ENCODE measurements at regions not wholly inside any gene's neighbourhood (a gene's known extent, or its start where the extent isn't known, plus 50 kb on each side); places are given as distances from the start of the nearest gene placed in this dataset.
A peak's percentile ranks its signal among the peaks of the same experiment; 100 is the strongest.

DNA sequence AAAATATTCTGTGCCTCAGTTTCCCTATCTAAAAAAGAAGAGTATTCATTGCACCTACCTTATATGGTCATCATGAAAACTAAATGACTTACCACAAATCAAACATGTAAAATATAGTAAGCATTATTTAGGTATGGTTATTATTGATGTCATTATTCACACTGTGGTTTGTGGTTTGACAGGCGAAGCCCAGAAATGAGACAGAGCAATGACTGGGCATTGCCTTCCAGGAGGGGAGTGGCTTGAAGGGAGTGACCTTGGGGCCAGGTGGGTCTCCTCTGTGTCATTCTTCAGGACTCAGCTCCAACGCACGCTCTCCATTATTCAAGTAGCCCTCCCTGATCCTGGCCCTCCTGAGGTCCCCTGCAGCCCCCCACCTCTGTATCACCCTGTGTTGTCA is 133.7 kb downstream of the DMRTA2 start:
- no peak for DNase-seq

DNA sequence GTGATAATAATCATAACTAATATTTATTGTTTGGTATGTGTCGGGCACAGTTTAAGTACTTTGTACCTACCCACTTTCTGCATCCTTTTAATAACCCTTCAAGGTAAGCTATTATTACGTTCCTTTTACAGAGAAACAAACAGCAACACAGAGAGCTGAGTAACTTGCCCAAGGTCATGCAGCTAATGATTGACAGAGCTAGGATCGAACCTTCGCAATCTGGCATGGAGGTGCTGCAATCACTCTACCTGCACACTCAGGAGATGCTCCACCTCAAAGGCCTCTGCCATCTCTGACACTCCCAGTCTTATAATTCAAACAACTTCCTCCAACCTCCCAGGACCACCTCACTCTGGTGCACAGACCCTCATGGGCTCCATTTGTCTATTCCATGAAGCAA is 137.2 kb downstream of the DMRTA2 start:
- DNase-seq: no peak

DNA sequence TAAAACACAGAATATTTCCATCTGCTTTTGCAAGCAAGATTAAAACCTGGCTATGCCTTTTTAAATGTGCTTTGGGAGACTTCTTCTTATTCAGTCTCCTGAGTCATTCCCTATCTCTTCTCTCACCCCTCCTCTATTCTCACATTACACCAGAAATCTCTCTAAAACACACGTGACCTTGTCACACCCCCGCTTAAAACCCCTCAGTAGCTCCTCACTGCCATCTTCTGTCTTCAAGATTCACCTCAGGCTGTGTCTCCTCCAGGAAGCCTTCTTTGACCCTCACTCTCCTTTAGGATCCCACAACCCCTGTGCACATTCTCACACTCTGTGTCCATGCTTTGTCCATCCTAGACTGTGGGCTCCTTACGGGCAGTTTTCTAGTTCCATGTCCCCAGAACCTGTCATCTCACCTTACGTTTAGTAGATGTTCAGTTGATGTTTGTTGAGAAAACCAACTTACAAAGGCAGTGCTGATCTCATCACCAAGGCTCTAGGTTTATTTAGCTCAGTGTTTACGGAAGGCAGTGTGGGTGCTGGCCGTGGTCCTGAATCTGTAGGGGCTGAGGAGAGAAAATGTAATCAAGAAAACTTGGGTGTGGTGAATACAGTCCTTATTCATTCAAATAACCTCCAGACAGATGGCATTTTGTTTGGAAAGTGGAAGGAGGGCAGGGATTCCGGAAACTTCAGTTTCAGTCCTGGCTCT is 143.5 kb downstream of the DMRTA2 start:
- DNase-seq: no peak

DNA sequence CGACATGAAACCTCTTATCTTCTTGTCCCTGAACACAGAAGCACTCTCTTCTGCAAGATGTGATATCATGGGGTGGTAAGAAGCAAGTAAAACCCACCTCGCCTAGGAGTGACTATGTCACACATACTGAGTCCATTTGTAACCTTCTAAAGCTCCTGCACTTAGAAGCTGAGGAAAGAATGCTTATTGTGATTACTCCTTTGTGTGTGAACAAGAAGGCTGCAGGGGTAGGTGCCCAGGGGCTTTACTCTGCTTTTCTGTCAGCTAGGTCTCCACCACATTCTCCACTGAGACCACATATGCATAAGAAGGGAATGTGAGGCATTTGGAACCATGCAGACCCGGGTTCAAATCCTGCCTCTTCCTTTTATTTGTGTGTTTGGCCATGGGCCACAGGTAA is 144.3 kb downstream of the DMRTA2 start:
- no peak for DNase-seq

DNA sequence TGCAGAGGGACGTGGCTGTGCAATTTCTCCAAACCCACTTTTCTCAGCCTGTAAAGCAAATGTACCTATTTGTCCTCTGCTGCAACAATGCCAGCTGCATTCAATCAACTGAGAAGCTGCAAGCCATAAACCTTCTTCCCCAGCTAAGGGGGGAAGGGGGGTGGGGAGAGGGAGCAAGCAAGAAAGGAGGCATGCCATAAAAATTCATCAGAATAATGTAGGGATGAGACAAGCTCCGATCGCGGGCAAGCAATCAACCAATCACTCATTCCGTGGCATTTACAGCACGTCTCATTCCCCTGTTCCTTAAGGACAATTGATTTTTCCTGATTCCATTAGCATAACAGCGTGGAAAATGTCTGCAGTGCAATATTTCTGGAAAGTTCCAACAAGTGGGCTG is 144.8 kb downstream of the DMRTA2 start:
- DNase-seq: no peak

DNA sequence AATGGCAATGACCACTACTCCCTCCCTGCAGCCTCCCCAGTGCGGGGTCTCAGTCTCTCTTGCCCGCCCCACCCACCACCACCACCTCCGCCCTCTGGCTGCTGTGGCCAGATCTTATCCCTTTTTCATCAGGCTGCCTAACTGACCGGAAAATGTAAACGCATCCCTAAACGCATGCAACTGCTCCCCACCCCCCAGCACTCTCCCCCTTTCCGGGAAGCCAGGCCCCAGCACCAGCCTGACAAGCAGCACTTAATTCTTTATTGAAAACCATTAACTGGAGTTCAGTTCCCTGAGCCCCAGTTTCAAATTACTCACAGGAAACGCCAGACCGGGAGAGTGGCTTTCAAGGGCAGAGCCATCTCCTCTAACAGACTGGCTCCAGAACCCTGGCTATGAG is 147.7 kb downstream of the DMRTA2 start:
- DNase-seq: no peak

DNA sequence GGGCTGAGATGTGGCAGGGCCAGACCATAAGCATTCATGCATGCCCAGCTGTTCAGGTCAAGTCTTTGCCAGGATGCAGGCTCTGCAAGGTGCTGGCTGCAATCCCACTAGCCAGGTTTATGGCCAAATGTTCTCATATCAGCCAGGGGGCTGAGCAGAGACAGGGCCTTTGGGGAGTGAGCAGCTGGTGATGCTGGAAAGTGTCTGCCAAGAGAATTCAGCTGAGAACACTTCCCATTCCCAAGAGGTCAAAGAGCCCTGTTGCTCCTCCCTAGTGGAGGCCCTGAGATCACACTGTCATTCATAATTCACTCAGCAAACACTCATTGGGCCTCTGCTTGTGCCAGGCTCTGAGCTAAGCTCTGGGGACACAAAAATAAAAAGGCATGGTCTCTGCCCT is 150.3 kb downstream of the DMRTA2 start:
- DNase-seq: peak; percentile 96

DNA sequence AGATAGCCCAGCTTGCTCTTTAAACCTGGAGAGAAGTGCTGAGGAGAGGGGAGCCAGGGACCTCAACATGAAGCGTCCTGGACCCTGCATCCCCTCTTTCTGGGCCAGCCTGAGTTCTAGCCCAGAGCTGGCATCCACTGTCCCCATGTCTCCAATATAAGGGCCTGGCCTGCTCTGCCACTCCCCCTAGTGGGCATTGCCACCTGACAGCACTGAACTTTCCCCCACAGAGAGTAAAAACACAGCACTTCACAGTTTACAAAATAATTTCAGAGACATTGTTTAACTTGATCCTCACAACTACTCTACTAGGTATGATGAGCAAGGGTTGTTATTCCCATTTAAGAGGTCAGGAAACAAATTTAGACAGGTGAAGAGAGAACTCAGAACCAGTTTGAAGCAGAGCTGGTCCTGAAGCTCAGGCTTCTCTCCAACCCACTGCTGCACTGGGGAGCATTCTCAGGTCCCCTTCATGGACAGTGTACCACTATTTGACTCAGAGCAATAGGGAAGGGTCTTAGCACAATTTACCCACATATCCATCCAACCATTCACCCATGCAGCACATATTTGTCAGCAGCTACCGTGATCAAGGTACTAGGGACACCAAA is 151.2 kb downstream of the DMRTA2 start:
- DNase-seq: peak; percentile 28

DNA sequence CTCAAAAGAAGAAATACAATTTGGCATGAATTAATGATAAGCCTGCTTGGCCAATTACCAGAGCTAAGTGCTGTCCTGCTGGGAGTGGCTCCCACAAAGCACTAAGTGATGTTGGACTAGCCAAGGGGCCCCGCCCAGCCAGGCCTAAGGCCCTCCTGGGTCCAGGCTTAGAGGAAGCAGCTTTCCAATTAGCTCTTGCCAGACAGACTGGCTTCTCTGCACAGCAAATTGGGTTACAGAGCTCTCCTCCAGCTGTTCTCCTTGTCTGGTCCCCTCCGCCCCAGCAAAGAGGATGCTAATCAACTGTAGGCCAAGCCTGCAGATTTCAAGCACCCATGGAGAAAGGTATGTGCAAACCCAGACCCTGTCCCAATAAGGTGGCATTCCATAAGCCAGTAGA is 151.9 kb downstream of the DMRTA2 start:
- no peak for DNase-seq

DNA sequence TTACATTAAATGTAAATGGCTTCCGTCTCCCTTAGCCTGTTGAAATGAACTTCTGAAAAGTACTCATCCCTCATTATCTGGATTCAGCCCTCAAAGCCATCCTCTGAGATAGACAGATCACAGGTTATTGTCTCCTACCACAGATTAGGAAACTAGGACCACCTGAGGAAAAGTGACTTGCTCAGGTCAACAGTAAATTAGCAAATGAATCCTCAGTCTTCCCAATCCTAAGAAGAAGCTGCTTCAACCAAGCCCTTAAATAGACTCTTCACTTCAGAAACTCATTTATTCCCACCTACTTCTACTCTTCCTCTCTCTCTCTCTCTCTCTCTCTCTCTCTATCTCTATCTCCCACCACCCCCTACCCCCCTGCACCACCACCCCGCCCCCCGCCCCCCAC is 152.3 kb downstream of the DMRTA2 start:
- no peak for DNase-seq

DNA sequence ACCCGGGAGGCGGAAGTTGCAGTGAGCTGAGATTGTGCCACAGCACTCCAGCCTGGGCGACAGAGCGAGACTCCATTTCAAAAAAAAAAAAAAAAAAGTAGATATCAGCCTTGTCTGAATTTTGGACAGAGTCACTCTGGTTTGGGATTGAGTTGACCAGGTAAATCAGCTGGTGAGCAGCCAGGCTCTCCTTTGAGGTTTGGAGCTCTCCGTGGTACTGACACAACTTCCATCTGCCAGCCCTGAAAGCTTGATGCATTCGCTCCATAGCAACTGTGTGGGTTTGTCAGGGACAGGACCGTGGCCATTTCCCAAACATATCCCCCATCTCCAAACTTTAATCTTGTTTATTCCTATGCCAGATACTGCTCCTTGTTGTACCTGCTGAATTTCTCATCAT is 155.2 kb downstream of the DMRTA2 start:
- no peak for DNase-seq

DNA sequence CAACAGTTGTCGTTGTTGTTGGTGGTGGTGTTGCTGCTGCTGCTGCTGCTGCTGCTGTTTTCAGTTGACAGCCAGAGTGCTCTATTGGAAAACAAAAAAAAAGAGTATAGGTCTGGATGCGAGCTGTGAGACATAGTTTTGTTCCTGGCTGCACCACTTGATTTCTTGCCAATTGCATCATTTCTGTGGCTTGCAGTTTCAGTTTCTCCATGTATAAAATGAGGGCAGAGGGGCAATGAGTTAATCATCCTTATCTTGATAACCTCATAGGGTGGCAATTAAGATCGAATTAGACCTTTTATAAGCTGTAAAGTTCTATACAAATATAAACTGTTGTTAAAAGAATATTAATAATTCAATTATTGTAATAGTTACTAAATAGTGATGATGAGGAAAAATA is 156.7 kb downstream of the DMRTA2 start:
- no peak for DNase-seq

DNA sequence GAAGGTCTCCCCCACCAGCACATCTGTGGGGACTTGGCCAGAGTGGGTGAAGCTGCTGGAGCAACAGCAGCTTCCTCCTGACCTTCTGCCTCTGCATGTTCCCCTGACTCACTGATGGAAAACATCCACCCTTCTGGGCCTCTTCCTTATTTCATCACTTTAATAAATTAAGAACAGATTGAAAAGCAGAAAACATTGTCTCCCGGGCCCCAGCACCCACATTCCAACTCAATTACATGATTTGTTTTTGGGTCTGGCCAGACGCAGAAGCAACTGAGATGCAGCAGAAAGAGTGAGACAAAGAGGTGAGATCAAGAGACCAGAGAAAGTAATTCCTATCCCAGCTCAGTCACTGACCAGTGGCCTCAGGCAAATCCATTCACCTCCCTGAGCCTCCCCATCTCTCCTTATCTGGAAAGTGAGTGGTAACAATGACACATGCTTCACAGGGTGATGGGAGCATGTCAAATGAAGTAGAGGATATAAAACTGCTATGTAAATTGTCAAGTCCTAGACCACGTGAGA is 157.1 kb downstream of the ELAVL4 start:
- DNase-seq: no peak

DNA sequence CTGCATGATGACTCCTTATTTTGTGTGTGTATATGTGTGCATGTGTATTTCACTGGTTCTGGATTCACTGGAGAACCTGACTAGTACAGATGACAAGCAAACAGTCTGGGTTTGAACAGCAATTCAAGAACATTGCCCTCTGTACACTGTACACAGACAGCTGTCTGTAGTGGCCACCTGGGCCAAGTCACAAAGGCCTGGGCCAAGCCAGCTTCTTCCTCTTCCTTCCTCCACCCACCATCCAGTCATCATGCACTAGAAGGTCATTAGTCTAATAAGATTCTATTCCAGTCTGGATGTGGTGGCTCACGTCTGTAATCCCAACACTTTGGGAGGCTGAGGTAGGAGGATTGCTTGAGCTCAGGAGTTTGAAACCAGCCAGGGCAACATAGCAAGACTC is 155.9 kb downstream of the ELAVL4 start:
- DNase-seq: no peak

DNA sequence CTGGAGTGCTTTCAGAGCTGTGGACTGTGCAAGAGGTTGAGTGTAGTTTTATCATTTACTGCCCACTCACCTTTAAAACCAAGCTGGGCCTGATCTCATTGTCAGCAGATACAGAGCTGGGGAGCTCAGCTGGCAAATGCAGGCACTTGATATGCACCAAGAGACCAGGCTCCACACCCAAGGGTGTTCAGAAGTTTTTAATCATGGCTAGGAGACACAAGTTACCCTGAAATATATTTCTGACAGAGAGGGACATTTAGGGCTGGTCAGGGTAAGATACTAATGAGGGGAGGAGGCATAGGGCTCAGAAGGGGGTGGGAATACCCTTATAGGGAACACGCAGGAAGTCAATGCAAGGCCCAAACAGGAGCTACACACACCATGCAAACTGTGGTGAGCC is 153.7 kb downstream of the ELAVL4 start:
- no peak for DNase-seq

DNA sequence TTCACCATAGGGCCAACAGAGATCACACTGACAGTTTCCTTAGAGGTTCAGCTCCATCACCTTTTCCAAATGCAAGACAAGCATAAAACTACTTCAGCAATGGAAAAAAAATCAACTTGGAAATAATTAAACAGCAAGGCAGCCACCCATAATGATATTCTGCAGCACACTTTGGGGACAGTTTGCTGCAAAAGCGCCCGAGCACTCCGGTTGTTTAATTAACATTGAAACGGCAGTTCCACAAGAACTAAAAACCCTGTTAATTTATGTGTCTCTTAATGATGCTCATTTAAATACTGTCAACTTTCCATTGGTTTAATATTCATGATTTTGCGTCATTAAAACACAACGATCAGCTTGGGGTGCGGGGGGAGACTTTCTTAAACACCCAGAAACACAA is 153.2 kb downstream of the ELAVL4 start:
- DNase-seq: no peak

DNA sequence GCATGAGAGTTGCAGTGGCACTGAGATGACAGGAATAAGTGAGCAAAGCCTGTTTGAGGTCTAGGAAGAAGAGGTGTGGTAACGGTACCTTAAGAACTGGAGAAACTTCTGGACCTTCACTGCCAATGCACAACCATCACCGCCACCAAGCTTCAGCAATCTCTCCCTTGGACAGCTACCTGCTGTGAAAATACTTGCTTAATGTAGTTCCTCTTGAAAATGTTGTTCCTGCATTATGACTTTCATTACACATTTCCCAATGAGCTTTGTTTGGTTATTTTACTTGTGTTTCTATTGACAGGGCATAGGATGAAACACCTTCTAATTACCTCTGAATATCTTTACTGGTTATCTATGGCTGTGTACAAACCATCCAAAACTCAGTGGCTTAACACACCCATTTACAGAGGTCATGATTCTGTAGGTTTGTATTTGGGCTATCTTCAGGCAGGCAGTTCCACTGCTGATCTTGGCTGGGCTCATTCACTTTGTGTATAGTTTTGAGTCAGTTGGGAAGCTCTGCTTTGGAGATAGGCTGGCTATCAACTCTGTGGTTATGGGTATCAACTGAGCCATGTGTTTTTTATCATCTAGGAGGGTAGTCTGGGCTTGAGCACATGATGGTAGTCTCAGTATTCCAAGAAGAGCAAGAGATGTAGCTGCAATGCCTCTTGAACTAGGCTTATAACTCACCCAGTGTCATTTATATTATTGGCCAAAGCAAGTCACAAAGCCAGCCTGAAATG is 149.4 kb downstream of the ELAVL4 start:
- DNase-seq: no peak

DNA sequence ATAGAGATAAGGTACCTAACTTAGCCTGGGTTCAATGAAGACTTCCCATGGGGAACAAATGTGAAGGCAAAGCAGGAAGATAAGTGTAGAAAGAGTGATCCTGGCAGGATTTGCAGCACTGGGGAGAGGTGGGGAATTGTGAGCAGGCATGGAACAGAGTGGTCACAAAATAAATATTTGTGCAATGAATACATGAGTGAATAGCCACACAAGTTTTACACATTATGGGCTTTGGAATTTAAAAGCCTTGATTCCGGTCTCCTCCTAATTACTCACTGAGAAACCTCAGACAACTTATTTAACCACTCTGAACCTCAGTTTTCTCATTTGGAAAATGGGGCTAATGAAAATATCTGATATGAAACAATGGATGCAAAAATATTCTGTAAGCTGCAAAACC is 148.3 kb downstream of the ELAVL4 start:
- no peak for DNase-seq
